ENCODE measurements at regions not wholly inside any gene's neighbourhood (a gene's known extent, or its start where the extent isn't known, plus 50 kb on each side); places are given as distances from the start of the nearest gene placed in this dataset.

- DNase-seq (ENCODE audit: extremely low spot score, unreplicated experiment) = no peak
- no peaks in the 10 kb centered on the region for H3K9me3 Mint-ChIP-seq (ENCODE audit: unreplicated experiment)
- no peaks in the 10 kb centered on the region for H3K27me3 Mint-ChIP-seq (ENCODE audit: unreplicated experiment)
- no peak overlapping the region for H3K27ac Mint-ChIP-seq (ENCODE audit: unreplicated experiment)
- H3K36me3 Mint-ChIP-seq (ENCODE audit: unreplicated experiment) = no peaks in the 10 kb centered on the region
- H3K4me3 Mint-ChIP-seq (ENCODE audit: unreplicated experiment) = no peak overlapping the region
- peaks cover 4% of the 10 kb centered on the region for H3K4me1 Mint-ChIP-seq (ENCODE audit: unreplicated experiment)
- TF ChIP-seq, protein P1, sequence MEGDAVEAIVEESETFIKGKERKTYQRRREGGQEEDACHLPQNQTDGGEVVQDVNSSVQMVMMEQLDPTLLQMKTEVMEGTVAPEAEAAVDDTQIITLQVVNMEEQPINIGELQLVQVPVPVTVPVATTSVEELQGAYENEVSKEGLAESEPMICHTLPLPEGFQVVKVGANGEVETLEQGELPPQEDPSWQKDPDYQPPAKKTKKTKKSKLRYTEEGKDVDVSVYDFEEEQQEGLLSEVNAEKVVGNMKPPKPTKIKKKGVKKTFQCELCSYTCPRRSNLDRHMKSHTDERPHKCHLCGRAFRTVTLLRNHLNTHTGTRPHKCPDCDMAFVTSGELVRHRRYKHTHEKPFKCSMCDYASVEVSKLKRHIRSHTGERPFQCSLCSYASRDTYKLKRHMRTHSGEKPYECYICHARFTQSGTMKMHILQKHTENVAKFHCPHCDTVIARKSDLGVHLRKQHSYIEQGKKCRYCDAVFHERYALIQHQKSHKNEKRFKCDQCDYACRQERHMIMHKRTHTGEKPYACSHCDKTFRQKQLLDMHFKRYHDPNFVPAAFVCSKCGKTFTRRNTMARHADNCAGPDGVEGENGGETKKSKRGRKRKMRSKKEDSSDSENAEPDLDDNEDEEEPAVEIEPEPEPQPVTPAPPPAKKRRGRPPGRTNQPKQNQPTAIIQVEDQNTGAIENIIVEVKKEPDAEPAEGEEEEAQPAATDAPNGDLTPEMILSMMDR (IDR thresholded peaks at IDR 0.05) = no peak
Observed at GRCh38 chr6:140281767-140282166, 907.3 kb upstream of the CITED2 start.

DNA sequence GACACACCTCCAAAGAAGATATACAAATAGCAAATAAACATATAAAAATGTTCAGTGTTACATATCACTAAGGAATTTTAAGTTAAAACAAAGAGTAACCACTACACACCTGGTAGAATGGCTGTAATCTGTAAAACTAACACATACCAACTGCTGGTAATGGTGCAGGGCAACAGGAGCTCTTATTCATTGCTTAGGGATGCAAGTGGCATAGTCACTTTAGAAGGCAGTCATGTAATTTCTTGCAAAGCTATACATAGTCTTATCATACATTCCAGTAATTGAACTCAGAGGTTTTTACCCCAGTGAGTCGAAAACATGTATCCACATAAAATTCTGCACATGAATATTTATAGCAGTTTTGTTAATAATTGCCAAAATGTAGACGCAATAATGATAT lies 906.8 kb upstream of the CITED2 start:
- H3K27me3 Mint-ChIP-seq (ENCODE audit: unreplicated experiment) = no peaks in the 10 kb centered on the region
- no peaks in the 10 kb centered on the region for H3K36me3 Mint-ChIP-seq (ENCODE audit: unreplicated experiment)
- H3K4me3 Mint-ChIP-seq (ENCODE audit: unreplicated experiment) = no peak overlapping the region
- no peak overlapping the region for H3K27ac Mint-ChIP-seq (ENCODE audit: unreplicated experiment)
- H3K9me3 Mint-ChIP-seq (ENCODE audit: unreplicated experiment) = no peaks in the 10 kb centered on the region
- DNase-seq (ENCODE audit: extremely low spot score, unreplicated experiment) = no peak
- TF ChIP-seq, protein P1 (IDR thresholded peaks at IDR 0.05) = no peak
- peaks cover 4% of the 10 kb centered on the region for H3K4me1 Mint-ChIP-seq (ENCODE audit: unreplicated experiment)

- no peak for DNase-seq (ENCODE audit: extremely low spot score, unreplicated experiment)
- H3K9me3 Mint-ChIP-seq (ENCODE audit: unreplicated experiment) = no peaks in the 10 kb centered on the region
- TF ChIP-seq, protein P1 (IDR thresholded peaks at IDR 0.05) = no peak
Observed at GRCh38 chr6:140276719-140277118, 902.3 kb upstream of the CITED2 start.

GRCh38 chr6:140276133-140276532 lies 901.7 kb upstream of the CITED2 start:
- DNase-seq (ENCODE audit: extremely low spot score, unreplicated experiment) = no peak
- Mint-ChIP-seq H3K9me3 (ENCODE audit: unreplicated experiment) (no peaks in the 10 kb centered on the region), H3K36me3 (ENCODE audit: unreplicated experiment) (no peaks in the 10 kb centered on the region), H3K4me3 (ENCODE audit: unreplicated experiment) (no peak overlapping the region), H3K27me3 (ENCODE audit: unreplicated experiment) (no peaks in the 10 kb centered on the region), H3K4me1 (ENCODE audit: unreplicated experiment) (peaks cover 7% of the 10 kb centered on the region), H3K27ac (ENCODE audit: unreplicated experiment) (no peak overlapping the region)
- TF ChIP-seq, protein P1 (IDR thresholded peaks at IDR 0.05) = no peak

More at GRCh38 chr6:140276719-140277118, 902.3 kb upstream of the CITED2 start:
- Mint-ChIP-seq H3K27me3 (ENCODE audit: unreplicated experiment) (no peaks in the 10 kb centered on the region), H3K4me3 (ENCODE audit: unreplicated experiment) (no peak overlapping the region), H3K4me1 (ENCODE audit: unreplicated experiment) (peaks cover 7% of the 10 kb centered on the region), H3K27ac (ENCODE audit: unreplicated experiment) (no peak overlapping the region), H3K36me3 (ENCODE audit: unreplicated experiment) (no peaks in the 10 kb centered on the region)

GRCh38 chr6:140275725-140276124 lies 901.3 kb upstream of the CITED2 start:
- Mint-ChIP-seq H3K27me3 (ENCODE audit: unreplicated experiment) (no peaks in the 10 kb centered on the region), H3K9me3 (ENCODE audit: unreplicated experiment) (no peaks in the 10 kb centered on the region), H3K4me1 (ENCODE audit: unreplicated experiment) (peaks cover 7% of the 10 kb centered on the region), H3K36me3 (ENCODE audit: unreplicated experiment) (no peaks in the 10 kb centered on the region), H3K27ac (ENCODE audit: unreplicated experiment) (no peak overlapping the region), H3K4me3 (ENCODE audit: unreplicated experiment) (no peak overlapping the region)
- TF ChIP-seq, protein P1 (IDR thresholded peaks at IDR 0.05) = no peak
- no peak for DNase-seq (ENCODE audit: extremely low spot score, unreplicated experiment)

Data from osteocyte (in vitro differentiated cells).